HEK293 (cell line): ENCODE measurements at regions not wholly inside any gene's neighbourhood (a gene's known extent, or its start where the extent isn't known, plus 50 kb on each side); places are given as distances from the start of the nearest gene placed in this dataset.

Experiments
- CTCF ChIA-PET: fragments of 350-600 bp; formaldehyde crosslinking; extraction: SDS; loops from one replicate; lab custom pipeline; 2021; ENCODE audit warnings: antibody characterized with exemption; lab: Yijun Ruan, JAX
- POLR2A ChIA-PET: fragments of 300-600 bp; formaldehyde crosslinking; extraction: SDS; loops from one replicate; lab custom pipeline; 2020; ENCODE audit warnings: antibody characterized with exemption, inconsistent platforms; lab: Yijun Ruan, JAX
- H3K27ac ChIP-seq: fragments of 200-500 bp; sonication (Bioruptor generic); 2 replicates; pipeline ENCODE4 v1.5.1; 2014; ENCODE audit warnings: low read depth, low read length, control low read depth, inconsistent platforms; ENCODE audit errors: extremely low read depth
- H3K36me3 ChIP-seq, 2 experiments: fragments of 200-500 bp in 1 of 2; sonication (Bioruptor generic) in 1 of 2; 1 replicate in 1 of 2; 2 replicates in 1 of 2; pipeline ENCODE4 v1.5.1; 2014 to 2017; ENCODE audit warnings: inconsistent platforms in 2 of 2, low read length in 2 of 2; ENCODE audit not compliant: control insufficient read depth in 2 of 2, insufficient read depth in 1 of 2
- H3K4me1 ChIP-seq: fragments of 200-500 bp; sonication (Bioruptor generic); 2 replicates; pipeline ENCODE4 v1.5.1; 2014; ENCODE audit warnings: mild to moderate bottlenecking, low read length, inconsistent platforms; ENCODE audit not compliant: control insufficient read depth, insufficient read depth
- H3K4me3 ChIP-seq: 2 replicates; pipeline ENCODE4 v1.5.1; 2011; ENCODE audit warnings: low read depth, mild to moderate bottlenecking, control low read depth, low read length, moderate library complexity
- H3K9me3 ChIP-seq: fragments of 200-500 bp; sonication (Bioruptor generic); 2 replicates; pipeline ENCODE4 v1.5.1; 2014; ENCODE audit warnings: low read depth, low read length, inconsistent platforms; ENCODE audit not compliant: control insufficient read depth, insufficient read depth
- ATF2 ChIP-seq: fragments of 450-650 bp; formaldehyde crosslinking; IDR thresholded peaks from 2 replicates; pipeline ENCODE4 v1.5.1; 2016; ENCODE audit warnings: missing biosample characterization, missing genetic modification characterization, low read depth
- BCL11B ChIP-seq: fragments of 450-650 bp; formaldehyde crosslinking; IDR thresholded peaks from 2 replicates; pipeline ENCODE4 v1.5.1; 2016; ENCODE audit warnings: low read depth, missing biosample characterization, missing genetic modification characterization
- PBX3 ChIP-seq: sonication (generic); formaldehyde crosslinking; IDR thresholded peaks from 2 replicates; pipeline ENCODE4 v1.8.1; 2022; ENCODE audit warnings: mild to moderate bottlenecking, moderate library complexity, missing genetic modification reagents
- PRDM10 ChIP-seq: fragments of 450-650 bp; formaldehyde crosslinking; IDR thresholded peaks from 2 replicates; pipeline ENCODE4 v1.5.1; 2016; ENCODE audit warnings: missing biosample characterization, missing genetic modification characterization
- PRDM4 ChIP-seq: fragments of 450-650 bp; formaldehyde crosslinking; IDR thresholded peaks from 2 replicates; pipeline ENCODE4 v1.5.1; 2017; ENCODE audit warnings: missing biosample characterization, missing genetic modification characterization
- TSHZ1 ChIP-seq: fragments of 450-650 bp; formaldehyde crosslinking; IDR thresholded peaks from 2 replicates; pipeline ENCODE4 v1.5.1; 2016; ENCODE audit warnings: missing biosample characterization, missing genetic modification characterization, borderline replicate concordance
- ZBTB48 ChIP-seq: fragments of 450-650 bp; formaldehyde crosslinking; IDR thresholded peaks from 2 replicates; pipeline ENCODE4 v1.5.1; 2016; ENCODE audit warnings: missing biosample characterization, missing genetic modification characterization
- ZNF133 ChIP-seq: fragments of 450-650 bp; formaldehyde crosslinking; IDR thresholded peaks from 2 replicates; pipeline ENCODE4 v1.5.1; 2016; ENCODE audit warnings: missing biosample characterization, missing genetic modification characterization
- ZNF157 ChIP-seq: fragments of 450-650 bp; formaldehyde crosslinking; IDR thresholded peaks from 2 replicates; pipeline ENCODE4 v1.5.1; 2016; ENCODE audit warnings: missing biosample characterization, missing genetic modification characterization
- ZNF214 ChIP-seq: fragments of 450-650 bp; formaldehyde crosslinking; IDR thresholded peaks from 2 replicates; pipeline ENCODE4 v1.5.1; 2017; ENCODE audit warnings: missing biosample characterization, mild to moderate bottlenecking, missing genetic modification characterization, borderline replicate concordance
- ZNF280C ChIP-seq: fragments of 450-650 bp; formaldehyde crosslinking; IDR thresholded peaks from 2 replicates; pipeline ENCODE4 v1.5.1; 2016; ENCODE audit warnings: missing biosample characterization, missing genetic modification characterization
- ZNF488 ChIP-seq: fragments of 450-650 bp; formaldehyde crosslinking; IDR thresholded peaks from 2 replicates; pipeline ENCODE4 v1.5.1; 2016; ENCODE audit warnings: missing biosample characterization, missing genetic modification characterization
- ZNF530 ChIP-seq: fragments of 450-650 bp; formaldehyde crosslinking; IDR thresholded peaks from 2 replicates; pipeline ENCODE4 v1.5.1; 2016; ENCODE audit warnings: low read depth, missing biosample characterization, missing genetic modification characterization
- ZNF639 ChIP-seq: fragments of 450-650 bp; formaldehyde crosslinking; IDR thresholded peaks from 2 replicates; pipeline ENCODE4 v1.5.1; 2016; ENCODE audit warnings: missing biosample characterization, missing genetic modification characterization
- ZNF654 ChIP-seq: fragments of 450-650 bp; formaldehyde crosslinking; IDR thresholded peaks from 2 replicates; pipeline ENCODE4 v1.5.1; 2016; ENCODE audit warnings: low read depth, missing biosample characterization, missing genetic modification characterization
- ZNF76 ChIP-seq: fragments of 450-650 bp; formaldehyde crosslinking; IDR thresholded peaks from 2 replicates; pipeline ENCODE4; 2016; ENCODE audit warnings: low read depth, missing biosample characterization, missing genetic modification characterization, borderline replicate concordance

GRCh38 chr2:74059137-74059775, 74.5 kb downstream of the TET3 start:
- peaks cover 0 to 5% of the 10 kb centered on the region in 2 experiments; a peak in 1 of 3 replicates for H3K36me3 ChIP-seq
- H3K4me3 ChIP-seq: no peak overlapping the region
- TF ChIP-seq ZNF488 (tag by site-specific recombination): no peak
- TF ChIP-seq ZNF639: no peak
- no peak for TF ChIP-seq ZBTB48 (tag by site-specific recombination)
- TF ChIP-seq ZNF133 (tag by site-specific recombination): no peak
- no peak for TF ChIP-seq PBX3
- no peak for TF ChIP-seq ZNF280C (tag by site-specific recombination)
- no peak for TF ChIP-seq ZNF76 (tag by site-specific recombination)
- TF ChIP-seq ZNF654 (tag by site-specific recombination): no peak
- no peak for TF ChIP-seq ZNF157 (tag by site-specific recombination)
- TF ChIP-seq ZNF214: no peak
- TF ChIP-seq ATF2 (tag by site-specific recombination): no peak
- TF ChIP-seq PRDM10 (tag by site-specific recombination): no peak
- no peak for TF ChIP-seq TSHZ1 (tag by site-specific recombination)
- TF ChIP-seq ZNF530: no peak
- no peak for TF ChIP-seq PRDM4
- TF ChIP-seq BCL11B (tag by site-specific recombination): no peak
- H3K4me1 ChIP-seq: peaks cover 5% of the 10 kb centered on the region; the same call in 1 of the 2 replicates
- no peaks in the 10 kb centered on the region for H3K9me3 ChIP-seq
- H3K27ac ChIP-seq: no peak overlapping the region
- ChIA-PET POLR2A (no interaction called here), CTCF (no interaction called here)
